NCI-H510A (cell line): ENCODE measurements at regions not wholly inside any gene's neighbourhood (a gene's known extent, or its start where the extent isn't known, plus 50 kb on each side); places are given as distances from the start of the nearest gene placed in this dataset.
"Not testable (repeated sequence)": the region's sequence is repeated elsewhere in the genome, so short reads cannot be mapped to it uniquely, and the experiment has no call there.

Experiments used
- DNase-seq: peaks from one replicate; lab custom pipeline; 2025; lab: John Stamatoyannopoulos, UW

GRCh38 chr17:21551081-21551881, 141.0 kb upstream of the KCNJ18 start:
- DNase-seq, result peak; percentile 68

- DNase-seq, result not testable (repeated sequence)
Measured at GRCh38 chr17:21558921-21559320, 133.4 kb upstream of the KCNJ18 start.

- no peak for DNase-seq
Measured at GRCh38 chr17:21564262-21564661, 128.1 kb upstream of the KCNJ18 start.

- not testable (repeated sequence) for DNase-seq
Measured at GRCh38 chr17:21564757-21565156, 127.6 kb upstream of the KCNJ18 start.

GRCh38 chr17:21570427-21570826, 121.9 kb upstream of the KCNJ18 start:
- DNase-seq, result not testable (repeated sequence)

GRCh38 chr17:21572148-21572547, 120.2 kb upstream of the KCNJ18 start:
- not testable (repeated sequence) for DNase-seq

GRCh38 chr17:21573271-21573960, 118.9 kb upstream of the KCNJ18 start:
- not testable (repeated sequence) for DNase-seq

- peak; percentile 37 for DNase-seq
Measured at GRCh38 chr17:21573961-21574610, 118.2 kb upstream of the KCNJ18 start.

GRCh38 chr17:21574611-21575255, 117.6 kb upstream of the KCNJ18 start:
- not testable (repeated sequence) for DNase-seq

- not testable (repeated sequence) for DNase-seq
Measured at GRCh38 chr17:21578783-21579182, 113.5 kb upstream of the KCNJ18 start.

GRCh38 chr17:21592774-21593173, 99.5 kb upstream of the KCNJ18 start:
- DNase-seq, result no peak

- DNase-seq, result not testable (repeated sequence)
Measured at GRCh38 chr17:21593452-21594105, 98.7 kb upstream of the KCNJ18 start.

- DNase-seq, result no peak
Measured at GRCh38 chr17:21595086-21595485, 97.2 kb upstream of the KCNJ18 start.

- DNase-seq, result no peak
Measured at GRCh38 chr17:21602176-21602575, 90.1 kb upstream of the KCNJ18 start.

- DNase-seq, result not testable (repeated sequence)
Measured at GRCh38 chr17:21603292-21603691, 89.0 kb upstream of the KCNJ18 start.

- DNase-seq, result not testable (repeated sequence)
Measured at GRCh38 chr17:21611443-21611842, 80.9 kb upstream of the KCNJ18 start.

- DNase-seq, result not testable (repeated sequence)
Measured at GRCh38 chr17:21612123-21613070, 79.9 kb upstream of the KCNJ18 start.

- DNase-seq, result no peak
Measured at GRCh38 chr17:21613071-21613429, 79.3 kb upstream of the KCNJ18 start.

GRCh38 chr17:21626987-21627386, 65.3 kb upstream of the KCNJ18 start:
- not testable (repeated sequence) for DNase-seq
